ENCODE measurements at regions not wholly inside any gene's neighbourhood (a gene's known extent, or its start where the extent isn't known, plus 50 kb on each side); places are given as distances from the start of the nearest gene placed in this dataset.

DNA sequence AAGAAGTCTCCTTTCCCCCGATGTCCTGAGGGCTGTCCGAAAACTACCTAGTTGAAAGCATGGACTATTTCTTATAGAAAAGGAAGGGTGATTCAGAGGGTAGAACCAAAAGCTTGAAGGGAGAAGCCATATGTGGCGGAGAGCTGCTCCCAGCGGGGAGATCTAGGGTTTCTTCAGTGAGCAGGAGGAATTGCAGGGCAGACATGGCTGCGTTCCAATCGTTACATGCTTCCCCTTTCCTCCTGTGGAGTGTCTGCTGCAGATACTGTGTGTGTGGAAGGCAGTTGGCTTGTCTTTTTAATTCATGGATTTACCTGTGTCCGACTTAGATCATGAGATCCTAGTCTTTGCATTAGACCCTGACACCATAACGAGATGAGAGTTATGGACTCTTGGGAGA is 799.5 kb downstream of the QKI start:
- TF ChIP-seq CTCF (IDR thresholded peaks at IDR 0.05) (no peak), POLR2A (IDR thresholded peaks at IDR 0.05) (no peak)
